ENCODE measurements at regions not wholly inside any gene's neighbourhood (a gene's known extent, or its start where the extent isn't known, plus 50 kb on each side); places are given as distances from the start of the nearest gene placed in this dataset.

GRCh38 chr4:129446074-129446473, 350.1 kb downstream of the C4orf33 start:
- ATAC-seq (ENCODE audit: insufficient read depth, low FRiP score) (no peak), DNase-seq (no peak)
- Histone ChIP-seq H3K27ac (ENCODE audit: low read depth in 1 of 2, low read length in 1 of 2) (no peak overlapping the region), H3K4me3 (no peak overlapping the region), H3K4me1 (ENCODE audit: control insufficient read depth in 5 of 5, insufficient read depth in 5 of 5, low read length in 5 of 5) (no peaks in the 10 kb centered on the region), H3K9me3 (ENCODE audit: control insufficient read depth in 4 of 4, insufficient read depth in 3 of 4, low read length in 3 of 4) (peaks cover 0 to 2% (median 0%) of the 10 kb centered on the region in 4 donors), H3K36me3 (ENCODE audit: control insufficient read depth in 4 of 4, insufficient read depth in 4 of 4, low read length in 4 of 4) (no peaks in the 10 kb centered on the region), H3K9ac (ENCODE audit: insufficient read depth in 1 of 2, low read length in 2 of 2) (no peak overlapping the region), H3K27me3 (ENCODE audit: control insufficient read depth in 3 of 3, insufficient read depth in 3 of 3, low read length in 2 of 3) (no peaks in the 10 kb centered on the region)
- WGBS, 2 donors: 72 to 94% methylated on average over 1 of the region's 1 CpG
- TF ChIP-seq CTCF (IDR thresholded peaks at IDR 0.05; ENCODE audit: control extremely low read depth, extremely low read depth): no peak

GRCh38 chr4:129453524-129454200, 357.7 kb downstream of the C4orf33 start:
- H3K9ac ChIP-seq (ENCODE audit: insufficient read depth in 1 of 2, low read length in 2 of 2): no peak overlapping the region
- H3K4me3 ChIP-seq: no peak overlapping the region
- H3K27me3 ChIP-seq (ENCODE audit: control insufficient read depth in 3 of 3, insufficient read depth in 3 of 3, low read length in 2 of 3): no peaks in the 10 kb centered on the region
- no peaks in the 10 kb centered on the region for H3K36me3 ChIP-seq (ENCODE audit: control insufficient read depth in 4 of 4, insufficient read depth in 4 of 4, low read length in 4 of 4)
- no peak for ATAC-seq (ENCODE audit: insufficient read depth, low FRiP score)
- TF ChIP-seq CTCF (IDR thresholded peaks at IDR 0.05; ENCODE audit: control extremely low read depth, extremely low read depth): no peak
- WGBS, 2 donors: 86% methylated on average over 4 of the region's 4 CpGs
- H3K27ac ChIP-seq (ENCODE audit: low read depth in 1 of 2, low read length in 1 of 2): no peak overlapping the region
- DNase-seq: no peak
- no peaks in the 10 kb centered on the region for H3K4me1 ChIP-seq (ENCODE audit: control insufficient read depth in 5 of 5, insufficient read depth in 5 of 5, low read length in 5 of 5)
- H3K9me3 ChIP-seq (ENCODE audit: control insufficient read depth in 4 of 4, insufficient read depth in 3 of 4, low read length in 3 of 4): no peaks in the 10 kb centered on the region

GRCh38 chr4:129455482-129455881, 359.5 kb downstream of the C4orf33 start:
- H3K9me3 ChIP-seq (ENCODE audit: control insufficient read depth in 4 of 4, insufficient read depth in 3 of 4, low read length in 3 of 4): no peaks in the 10 kb centered on the region
- no peak overlapping the region for H3K4me3 ChIP-seq
- no peak overlapping the region for H3K27ac ChIP-seq (ENCODE audit: low read depth in 1 of 2, low read length in 1 of 2)
- TF ChIP-seq CTCF (IDR thresholded peaks at IDR 0.05; ENCODE audit: control extremely low read depth, extremely low read depth): no peak
- no peaks in the 10 kb centered on the region for H3K27me3 ChIP-seq (ENCODE audit: control insufficient read depth in 3 of 3, insufficient read depth in 3 of 3, low read length in 2 of 3)
- H3K36me3 ChIP-seq (ENCODE audit: control insufficient read depth in 4 of 4, insufficient read depth in 4 of 4, low read length in 4 of 4): no peaks in the 10 kb centered on the region
- DNase-seq (peak; percentile 15 to 58 (median 40)), ATAC-seq (ENCODE audit: insufficient read depth, low FRiP score) (no peak)
- 67 to 78% methylated on average over 1 of the region's 1 CpG for WGBS, 2 donors
- H3K4me1 ChIP-seq (ENCODE audit: control insufficient read depth in 5 of 5, insufficient read depth in 5 of 5, low read length in 5 of 5): no peaks in the 10 kb centered on the region
- no peak overlapping the region for H3K9ac ChIP-seq (ENCODE audit: insufficient read depth in 1 of 2, low read length in 2 of 2)

- Histone ChIP-seq H3K4me3 (no peak overlapping the region), H3K27me3 (ENCODE audit: control insufficient read depth in 3 of 3, insufficient read depth in 3 of 3, low read length in 2 of 3) (no peaks in the 10 kb centered on the region), H3K9ac (ENCODE audit: insufficient read depth in 1 of 2, low read length in 2 of 2) (no peak overlapping the region), H3K36me3 (ENCODE audit: control insufficient read depth in 4 of 4, insufficient read depth in 4 of 4, low read length in 4 of 4) (no peaks in the 10 kb centered on the region), H3K4me1 (ENCODE audit: control insufficient read depth in 5 of 5, insufficient read depth in 5 of 5, low read length in 5 of 5) (no peaks in the 10 kb centered on the region), H3K9me3 (ENCODE audit: control insufficient read depth in 4 of 4, insufficient read depth in 3 of 4, low read length in 3 of 4) (no peaks in the 10 kb centered on the region), H3K27ac (ENCODE audit: low read depth in 1 of 2, low read length in 1 of 2) (no peak overlapping the region)
- no peak for TF ChIP-seq CTCF (IDR thresholded peaks at IDR 0.05; ENCODE audit: control extremely low read depth, extremely low read depth)
- no peak for ATAC-seq (ENCODE audit: insufficient read depth, low FRiP score)
- 98 to 100% methylated on average over 1 of the region's 1 CpG for WGBS, 2 donors
- DNase-seq: no peak
Measured at GRCh38 chr4:129468624-129469023, 372.7 kb downstream of the C4orf33 start.

Measured in lung (tissue), 11 donors.